Esophagus muscularis mucosa (tissue), 4 donors: ENCODE measurements at regions not wholly inside any gene's neighbourhood (a gene's known extent, or its start where the extent isn't known, plus 50 kb on each side); places are given as distances from the start of the nearest gene placed in this dataset.

Experiments used
- DNase-seq: peaks from one replicate; pipeline ENCODE4 v3.0.0-alpha.2; 2017; ENCODE audit errors: extremely low spot score
- H3K27ac ChIP-seq, 4 donors: fragments of 200-600 bp; sonication (generic); replicated peaks in 1 of 4; 1 replicate in 3 of 4; 2 replicates in 1 of 4; pipeline ENCODE4 v1.5.1; 2016 to 2019; ENCODE audit warnings: mild to moderate bottlenecking in 1 of 4
- H3K27me3 ChIP-seq, 4 donors: fragments of 200-600 bp; sonication (generic); one replicate each; pipeline versions ENCODE4 v1.5.1 to v1.6.0; 2016 to 2019
- H3K36me3 ChIP-seq, 4 donors: fragments of 200-600 bp; sonication (generic); one replicate each; pipeline ENCODE4 v1.5.1; 2016 to 2019
- H3K4me1 ChIP-seq, 4 donors: fragments of 200-600 bp; sonication (generic); one replicate each; pipeline ENCODE4 v1.5.1; 2016 to 2019
- H3K4me3 ChIP-seq, 4 donors: fragments of 200-600 bp; sonication (generic); 1 replicate in 2 of 4; 2 replicates in 2 of 4; pipeline ENCODE4 v1.5.1; 2016 to 2019; ENCODE audit warnings: mild to moderate bottlenecking in 4 of 4, moderate library complexity in 1 of 4
- H3K9me3 ChIP-seq, 4 donors: fragments of 200-600 bp; sonication (generic); 1 replicate in 3 of 4; 2 replicates in 1 of 4; pipeline ENCODE4 v1.5.1; 2016 to 2019
- EP300 ChIP-seq: sonication (generic); formaldehyde crosslinking; IDR thresholded peaks from one replicate; pipeline ENCODE4 v1.6.1; 2017; ENCODE audit warnings: antibody characterized with exemption
- POLR2A ChIP-seq: fragments of 450-650 bp; IDR thresholded peaks from one replicate; pipeline ENCODE4 v1.6.1; 2017; ENCODE audit warnings: antibody characterized with exemption, moderate library complexity, mild to moderate bottlenecking, low read depth
- POLR2AphosphoS5 ChIP-seq, 2 donors: sonication (generic); formaldehyde crosslinking; IDR thresholded peaks; one replicate each; pipeline ENCODE4 v1.6.1; 2017; ENCODE audit warnings: antibody characterized with exemption in 2 of 2
- WGBS: methylation state at CpG from one replicate; pipeline ENCODE4 v1.1.5; 2018; 5-methylcytosine and 5-hydroxymethylcytosine counted together
- intact Hi-C: fragments of 100-400 bp; cut with DNase I; formaldehyde crosslinking; loops from one replicate; pipeline ENCODE4 v1.15.1; 2023
- TF ChIP-seq, protein P1 (sequence below), 3 experiments: fragments of 200-600 bp in 2 of 3; fragments of 450-650 bp in 1 of 3; sonication (generic) in 2 of 3; IDR thresholded peaks; one replicate each; pipeline ENCODE4 v1.5.1; 2017 to 2019; ENCODE audit warnings: antibody characterized with exemption in 3 of 3, mild to moderate bottlenecking in 2 of 3, moderate library complexity in 1 of 3

DNA sequence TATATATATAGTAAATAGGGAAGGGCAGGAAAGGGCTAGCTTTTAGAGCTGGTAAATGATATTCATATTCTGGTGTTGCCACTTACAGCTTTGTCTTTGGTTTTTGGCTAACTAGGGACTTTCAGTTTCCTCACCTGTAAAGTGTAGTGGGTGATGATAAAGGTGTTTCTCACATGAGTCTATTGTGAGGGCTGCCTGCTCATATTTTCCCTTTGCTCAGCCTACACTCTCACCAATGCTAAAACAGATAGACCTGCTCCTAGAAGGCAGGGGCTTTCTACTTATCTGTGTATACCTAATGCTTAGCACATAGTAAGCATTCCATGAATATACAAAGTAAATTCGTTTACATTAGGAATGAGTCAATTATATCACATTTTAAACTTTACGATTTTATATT, 137.2 kb upstream of the HS3ST1 start:
- DNase-seq, result no peak
- intact Hi-C loops, result no loop called here
- H3K4me1 ChIP-seq, result no peaks in the 10 kb centered on the region
- H3K27me3 ChIP-seq, result no peaks in the 10 kb centered on the region
- H3K9me3 ChIP-seq, result no peaks in the 10 kb centered on the region
- TF ChIP-seq POLR2A (no peak), POLR2AphosphoS5 (IDR thresholded peaks at IDR 0.05) (no peak), EP300 (no peak)
- TF ChIP-seq, protein P1, sequence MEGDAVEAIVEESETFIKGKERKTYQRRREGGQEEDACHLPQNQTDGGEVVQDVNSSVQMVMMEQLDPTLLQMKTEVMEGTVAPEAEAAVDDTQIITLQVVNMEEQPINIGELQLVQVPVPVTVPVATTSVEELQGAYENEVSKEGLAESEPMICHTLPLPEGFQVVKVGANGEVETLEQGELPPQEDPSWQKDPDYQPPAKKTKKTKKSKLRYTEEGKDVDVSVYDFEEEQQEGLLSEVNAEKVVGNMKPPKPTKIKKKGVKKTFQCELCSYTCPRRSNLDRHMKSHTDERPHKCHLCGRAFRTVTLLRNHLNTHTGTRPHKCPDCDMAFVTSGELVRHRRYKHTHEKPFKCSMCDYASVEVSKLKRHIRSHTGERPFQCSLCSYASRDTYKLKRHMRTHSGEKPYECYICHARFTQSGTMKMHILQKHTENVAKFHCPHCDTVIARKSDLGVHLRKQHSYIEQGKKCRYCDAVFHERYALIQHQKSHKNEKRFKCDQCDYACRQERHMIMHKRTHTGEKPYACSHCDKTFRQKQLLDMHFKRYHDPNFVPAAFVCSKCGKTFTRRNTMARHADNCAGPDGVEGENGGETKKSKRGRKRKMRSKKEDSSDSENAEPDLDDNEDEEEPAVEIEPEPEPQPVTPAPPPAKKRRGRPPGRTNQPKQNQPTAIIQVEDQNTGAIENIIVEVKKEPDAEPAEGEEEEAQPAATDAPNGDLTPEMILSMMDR (IDR thresholded peaks at IDR 0.05), result no peak
- H3K36me3 ChIP-seq, result no peaks in the 10 kb centered on the region
- H3K27ac ChIP-seq, result no peak overlapping the region
- H3K4me3 ChIP-seq, result no peak overlapping the region
- WGBS, result 89% methylated on average over 2 of the region's 2 CpGs

DNA sequence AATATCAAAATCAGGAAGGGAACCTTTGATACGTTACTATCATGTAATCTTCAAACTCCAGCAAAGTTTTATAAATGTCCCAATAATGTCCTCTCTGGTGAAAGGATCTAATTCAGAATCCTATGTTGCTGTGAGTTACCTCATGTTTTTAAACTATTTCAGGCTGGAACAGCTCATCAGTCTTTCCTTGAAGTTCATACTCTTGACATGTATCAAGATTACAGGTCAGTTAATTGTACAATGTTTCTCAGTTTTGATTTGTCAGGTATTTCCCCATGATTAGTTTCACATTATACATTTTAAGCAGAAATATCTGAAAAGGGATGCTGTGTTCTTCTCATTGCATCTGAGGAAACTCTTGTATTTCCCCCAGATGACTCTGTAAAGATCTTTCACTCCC, 136.5 kb upstream of the HS3ST1 start:
- Histone ChIP-seq H3K27ac (no peak overlapping the region), H3K36me3 (no peaks in the 10 kb centered on the region), H3K4me3 (no peak overlapping the region), H3K9me3 (no peaks in the 10 kb centered on the region), H3K4me1 (no peaks in the 10 kb centered on the region), H3K27me3 (no peaks in the 10 kb centered on the region)
- intact Hi-C loops, result no loop called here
- WGBS, result 67% methylated on average over 1 of the region's 1 CpG
- DNase-seq, result no peak
- TF ChIP-seq, protein P1 (IDR thresholded peaks at IDR 0.05), result no peak

DNA sequence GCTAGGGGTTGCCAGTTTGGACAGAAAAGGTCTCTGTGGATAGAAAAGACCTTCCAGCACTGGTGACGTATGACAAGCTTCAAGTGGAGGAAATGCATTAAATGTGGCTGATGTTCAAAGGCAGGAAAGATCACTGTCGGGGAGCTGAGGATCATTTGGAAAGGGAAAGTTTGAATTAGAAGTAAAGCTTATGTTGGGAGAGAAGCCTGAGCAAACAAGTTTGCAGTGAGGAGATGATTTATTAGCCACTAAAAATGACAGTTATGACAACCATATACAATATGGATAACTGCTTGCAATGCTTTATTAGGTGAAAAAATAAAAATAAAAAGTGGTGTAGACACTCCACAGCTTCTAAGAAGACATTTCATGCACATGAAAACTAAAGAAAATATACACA, 135.3 kb upstream of the HS3ST1 start:
- DNase-seq, result no peak
- no peaks in the 10 kb centered on the region for H3K4me1 ChIP-seq
- WGBS, result 35% methylated on average over 2 of the region's 2 CpGs
- intact Hi-C loops, result no loop called here
- no peak for TF ChIP-seq POLR2AphosphoS5 (IDR thresholded peaks at IDR 0.05)
- TF ChIP-seq, protein P1 (IDR thresholded peaks at IDR 0.05), result no peak
- no peak for TF ChIP-seq EP300
- no peak for TF ChIP-seq POLR2A
- no peaks in the 10 kb centered on the region for H3K36me3 ChIP-seq
- H3K27ac ChIP-seq, result no peak overlapping the region
- no peaks in the 10 kb centered on the region for H3K9me3 ChIP-seq
- no peaks in the 10 kb centered on the region for H3K27me3 ChIP-seq
- no peak overlapping the region for H3K4me3 ChIP-seq

DNA sequence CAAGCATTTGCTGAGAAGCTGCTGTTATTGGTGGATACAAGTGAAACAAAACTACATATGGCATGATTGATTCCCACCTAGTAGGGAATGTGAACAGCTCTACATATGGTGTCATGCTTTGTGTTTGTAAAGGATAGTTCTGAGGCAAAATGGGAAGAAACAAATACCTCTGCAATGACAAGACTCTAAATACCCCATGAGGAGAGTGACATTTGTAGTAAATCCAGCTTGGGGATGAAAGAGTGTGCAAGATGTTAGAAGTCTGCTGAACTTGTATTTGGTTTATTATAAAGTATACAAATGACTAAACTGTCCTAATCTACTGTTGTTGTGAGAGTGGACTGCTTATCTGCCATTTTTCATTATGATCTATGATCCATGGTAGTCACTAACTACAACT, 120.8 kb upstream of the HS3ST1 start:
- no peak overlapping the region for H3K4me3 ChIP-seq
- intact Hi-C loops, result no loop called here
- H3K27ac ChIP-seq, result no peak overlapping the region
- TF ChIP-seq POLR2AphosphoS5 (IDR thresholded peaks at IDR 0.05) (no peak), EP300 (no peak), POLR2A (no peak)
- TF ChIP-seq, protein P1 (IDR thresholded peaks at IDR 0.05), result no peak
- H3K9me3 ChIP-seq, result no peaks in the 10 kb centered on the region
- H3K4me1 ChIP-seq, result no peaks in the 10 kb centered on the region
- DNase-seq, result no peak
- no peaks in the 10 kb centered on the region for H3K36me3 ChIP-seq
- H3K27me3 ChIP-seq, result no peaks in the 10 kb centered on the region

DNA sequence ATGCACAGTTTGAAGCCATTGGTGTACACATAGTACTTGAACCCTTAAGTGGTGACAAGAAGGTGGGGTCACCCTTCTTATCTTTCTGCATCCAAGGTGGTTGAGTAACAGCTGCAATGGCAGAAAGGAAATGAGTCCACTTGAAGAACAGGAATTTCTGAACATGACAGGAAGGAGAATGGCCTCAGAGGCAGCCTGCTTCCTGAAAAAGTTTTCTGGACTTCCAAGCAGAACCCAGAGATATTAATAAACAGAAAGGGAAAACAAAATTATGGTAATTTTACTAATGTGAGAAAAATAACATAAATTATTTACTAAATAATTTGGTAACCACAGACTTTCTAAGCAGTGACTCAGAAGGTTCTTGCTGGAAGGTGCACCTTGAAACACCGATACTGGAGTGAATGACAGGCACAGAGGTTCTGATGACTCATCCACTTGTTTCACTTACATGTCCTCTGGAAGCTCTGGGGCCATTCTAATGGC, 119.9 kb upstream of the HS3ST1 start:
- intact Hi-C loops, result no loop called here

More for the DNA sequence above, 119.9 kb upstream of the HS3ST1 start:
- DNase-seq, result no peak
- H3K4me1 ChIP-seq, result peaks cover 0 to 5% (median 2%) of the 10 kb centered on the region in 4 donors
- WGBS, result 56% methylated on average over 1 of the region's 1 CpG
- no peaks in the 10 kb centered on the region for H3K27me3 ChIP-seq
- H3K4me3 ChIP-seq, result no peak overlapping the region
- no peaks in the 10 kb centered on the region for H3K9me3 ChIP-seq
- no peaks in the 10 kb centered on the region for H3K36me3 ChIP-seq
- no peak for TF ChIP-seq POLR2AphosphoS5 (IDR thresholded peaks at IDR 0.05)
- TF ChIP-seq EP300, result no peak
- TF ChIP-seq POLR2A, result no peak
- TF ChIP-seq, protein P1 (IDR thresholded peaks at IDR 0.05), result no peak
- H3K27ac ChIP-seq, result no peak overlapping the region
